Endothelial cell of umbilical vein (primary cell): ENCODE measurements at regions not wholly inside any gene's neighbourhood (a gene's known extent, or its start where the extent isn't known, plus 50 kb on each side); places are given as distances from the start of the nearest gene placed in this dataset.

ENCODE experiments used
- BruUV-seq: library from RNA; stranded (reverse); fragments of 400-500 nt; replicated peaks from 2 replicates; lab custom pipeline; 2021; lab: Mats Ljungman, UMichigan
- CTCF ChIA-PET: fragments of 300-600, 350-600 bp; sonication (Branson Sonifier 250); formaldehyde crosslinking; loops from one replicate; lab custom pipeline; 2021; ENCODE audit warnings: antibody characterized with exemption, inconsistent platforms; lab: Charles Lee
- POLR2A ChIA-PET: fragments of 300-600, 350-600 bp; sonication (Branson Sonifier 250); formaldehyde crosslinking; loops from one replicate; lab custom pipeline; 2021; ENCODE audit warnings: antibody characterized with exemption, inconsistent platforms; lab: Charles Lee
- DNase-seq: peaks from one replicate; pipeline ENCODE4 v3.0.0-alpha.2; 2011; ENCODE audit warnings: low read depth, low spot score
- FAIRE-seq: peaks from 2 replicates; lab custom pipeline; 2011; peaks lifted over from hg19 to GRCh38; lab: Jason Lieb, UNC
- H2AFZ ChIP-seq: 2 replicates; pipeline ENCODE4 v1.6.0; 2012; ENCODE audit warnings: low read depth, low read length, control low read depth, inconsistent platforms
- H3K27ac ChIP-seq: 2 replicates; pipeline ENCODE4 v1.5.1; 2011; ENCODE audit warnings: low read depth, mild to moderate bottlenecking, control low read depth, low read length, moderate library complexity; ENCODE audit not compliant: insufficient read depth
- H3K27me3 ChIP-seq, 2 experiments: 2 replicates each; pipeline versions ENCODE4 v1.6.0 to v1.6.1; 2011; ENCODE audit warnings: low read length in 2 of 2, mixed read lengths in 1 of 2; ENCODE audit not compliant: control insufficient read depth in 2 of 2, insufficient read depth in 2 of 2
- H3K36me3 ChIP-seq, 2 experiments: 2 replicates in 1 of 2; 3 replicates in 1 of 2; pipeline ENCODE4 v1.5.1; 2011; ENCODE audit warnings: low read length in 2 of 2, mild to moderate bottlenecking in 1 of 2, moderate library complexity in 1 of 2; ENCODE audit not compliant: control insufficient read depth in 2 of 2, insufficient read depth in 2 of 2; ENCODE audit errors: extremely low read depth in 1 of 2
- H3K4me1 ChIP-seq: 3 replicates; pipeline ENCODE4 v1.5.1; 2011; ENCODE audit warnings: mild to moderate bottlenecking, low read length; ENCODE audit not compliant: control insufficient read depth, insufficient read depth; ENCODE audit errors: extremely low read depth
- H3K4me2 ChIP-seq: 2 replicates; pipeline ENCODE4 v1.6.1; 2011; ENCODE audit warnings: low read length, control low read depth, mixed read lengths; ENCODE audit not compliant: insufficient read depth
- H3K4me3 ChIP-seq, 3 experiments: fragments of 200-600 bp in 1 of 3; sonication (generic), shearing (Covaris generic) in 1 of 3; replicated peaks in 1 of 3; 2 replicates each; pipeline ENCODE4 v1.5.1; 2011 to 2016; ENCODE audit warnings: control low read depth in 3 of 3, low read length in 3 of 3, mild to moderate bottlenecking in 2 of 3, inconsistent platforms in 1 of 3, low read depth in 1 of 3, moderate library complexity in 1 of 3; ENCODE audit not compliant: insufficient read depth in 1 of 3
- H3K79me2 ChIP-seq: 2 replicates; pipeline ENCODE4 v1.6.0; 2012; ENCODE audit warnings: low read length, inconsistent platforms; ENCODE audit not compliant: control insufficient read depth, insufficient read depth
- H3K9ac ChIP-seq: replicated peaks from 2 replicates; pipeline ENCODE3; 2011; ENCODE audit warnings: low read length, control low read depth; ENCODE audit not compliant: insufficient read depth; ENCODE audit errors: extremely low read depth
- H3K9me1 ChIP-seq: replicated peaks from 3 replicates; pipeline ENCODE4 v1.6.0; 2011; ENCODE audit warnings: mild to moderate bottlenecking, low read length; ENCODE audit not compliant: control insufficient read depth, insufficient read depth; ENCODE audit errors: extremely low read depth
- H3K9me3 ChIP-seq: replicated peaks from 2 replicates; pipeline ENCODE4 v1.5.1; 2012; ENCODE audit warnings: low read length, inconsistent platforms; ENCODE audit not compliant: control insufficient read depth, insufficient read depth
- H4K20me1 ChIP-seq: replicated peaks from 2 replicates; pipeline ENCODE3; 2011; ENCODE audit warnings: mild to moderate bottlenecking, low read length; ENCODE audit not compliant: control insufficient read depth, insufficient read depth; ENCODE audit errors: extremely low read depth
- EZH2 ChIP-seq: IDR thresholded peaks from 2 replicates; pipeline ENCODE4 v1.6.1; 2012; ENCODE audit warnings: borderline replicate concordance, low read depth, mild to moderate bottlenecking, moderate library complexity, low read length, inconsistent platforms; ENCODE audit not compliant: severe bottlenecking
- FOS ChIP-seq: IDR thresholded peaks from 2 replicates; pipeline ENCODE4 v1.6.1; 2011; ENCODE audit warnings: mild to moderate bottlenecking, low read length, moderate library complexity, borderline replicate concordance; ENCODE audit not compliant: insufficient read depth
- GATA2 ChIP-seq: IDR thresholded peaks from 2 replicates; pipeline ENCODE4 v1.7.0; 2011; ENCODE audit warnings: low read depth, mild to moderate bottlenecking, moderate library complexity, mixed read lengths, low read length; ENCODE audit not compliant: insufficient read length, insufficient read depth
- JUN ChIP-seq: IDR thresholded peaks from 2 replicates; pipeline ENCODE4 v1.6.1; 2011; ENCODE audit warnings: borderline replicate concordance, low read depth; ENCODE audit not compliant: insufficient read length, insufficient read depth
- MYC ChIP-seq: IDR thresholded peaks from one replicate; pipeline ENCODE4 v1.6.1; 2011; ENCODE audit warnings: mild to moderate bottlenecking, low read depth, low read length
- POLR2A ChIP-seq: IDR thresholded peaks from 2 replicates; pipeline ENCODE4 v1.6.1; 2012; ENCODE audit warnings: low read depth, mild to moderate bottlenecking, control low read depth, low read length
- POLR2AphosphoS5 ChIP-seq: IDR thresholded peaks from 2 replicates; pipeline ENCODE4 v1.6.1; 2012; ENCODE audit warnings: low read depth, mild to moderate bottlenecking, control low read depth, low read length, moderate library complexity; ENCODE audit not compliant: insufficient read depth
- dilution Hi-C: fragments of 300-500 bp; cut with MboI; formaldehyde crosslinking; loops from one replicate; pipeline ENCODE4 v1.15.0; 2019; ENCODE audit warnings: low sequenced_read_pairs; ENCODE audit not compliant: extremely low pct_ligation_motif_present
- intact Hi-C: fragments of 100-400 bp; cut with micrococcal nuclease; formaldehyde crosslinking; loops from one replicate; pipeline ENCODE4 v1.10.0; 2022
- TF ChIP-seq, protein P1 (sequence below): IDR thresholded peaks from 2 replicates; pipeline ENCODE4 v1.6.1; 2011; ENCODE audit not compliant: insufficient read depth, insufficient read length
- TF ChIP-seq, protein P2 (sequence below), 2 donors: IDR thresholded peaks; 1 replicate in 1 of 2; 2 replicates in 1 of 2; pipeline ENCODE4 v1.5.1; 2011; ENCODE audit warnings: low read length in 2 of 2, mild to moderate bottlenecking in 2 of 2, moderate library complexity in 2 of 2, control low read depth in 1 of 2, inconsistent platforms in 1 of 2, low read depth in 1 of 2; ENCODE audit not compliant: insufficient read depth in 1 of 2; ENCODE audit errors: extremely low read depth in 1 of 2

DNA sequence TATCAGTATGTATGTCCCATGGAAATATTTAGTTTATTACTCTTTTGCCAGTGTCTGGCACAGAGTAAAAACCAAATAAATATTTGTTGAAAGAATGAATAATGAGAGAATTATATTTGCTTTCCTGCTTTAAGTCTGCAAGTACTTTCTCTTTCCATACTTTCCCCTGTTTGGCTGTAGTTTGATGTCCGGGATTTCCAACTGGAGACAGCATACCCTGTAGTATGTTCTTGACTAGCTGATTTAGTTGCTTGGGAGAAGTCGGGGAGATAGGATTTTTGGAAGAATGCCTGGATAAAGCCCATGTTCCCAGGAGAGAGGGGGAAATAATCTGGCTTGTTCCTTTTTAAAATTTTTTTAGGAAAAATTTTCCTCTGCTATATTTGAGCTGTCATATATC is 516.1 kb downstream of the CCSER2 start:
- TF ChIP-seq EZH2: no peak
- TF ChIP-seq, protein P1, sequence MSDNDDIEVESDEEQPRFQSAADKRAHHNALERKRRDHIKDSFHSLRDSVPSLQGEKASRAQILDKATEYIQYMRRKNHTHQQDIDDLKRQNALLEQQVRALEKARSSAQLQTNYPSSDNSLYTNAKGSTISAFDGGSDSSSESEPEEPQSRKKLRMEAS: no peak
- TF ChIP-seq FOS: no peak
- no peak for TF ChIP-seq JUN
- TF ChIP-seq, protein P2, sequence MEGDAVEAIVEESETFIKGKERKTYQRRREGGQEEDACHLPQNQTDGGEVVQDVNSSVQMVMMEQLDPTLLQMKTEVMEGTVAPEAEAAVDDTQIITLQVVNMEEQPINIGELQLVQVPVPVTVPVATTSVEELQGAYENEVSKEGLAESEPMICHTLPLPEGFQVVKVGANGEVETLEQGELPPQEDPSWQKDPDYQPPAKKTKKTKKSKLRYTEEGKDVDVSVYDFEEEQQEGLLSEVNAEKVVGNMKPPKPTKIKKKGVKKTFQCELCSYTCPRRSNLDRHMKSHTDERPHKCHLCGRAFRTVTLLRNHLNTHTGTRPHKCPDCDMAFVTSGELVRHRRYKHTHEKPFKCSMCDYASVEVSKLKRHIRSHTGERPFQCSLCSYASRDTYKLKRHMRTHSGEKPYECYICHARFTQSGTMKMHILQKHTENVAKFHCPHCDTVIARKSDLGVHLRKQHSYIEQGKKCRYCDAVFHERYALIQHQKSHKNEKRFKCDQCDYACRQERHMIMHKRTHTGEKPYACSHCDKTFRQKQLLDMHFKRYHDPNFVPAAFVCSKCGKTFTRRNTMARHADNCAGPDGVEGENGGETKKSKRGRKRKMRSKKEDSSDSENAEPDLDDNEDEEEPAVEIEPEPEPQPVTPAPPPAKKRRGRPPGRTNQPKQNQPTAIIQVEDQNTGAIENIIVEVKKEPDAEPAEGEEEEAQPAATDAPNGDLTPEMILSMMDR (IDR thresholded peaks at IDR 0.05; ENCODE audit: extremely low read depth in 1 of 2, insufficient read depth in 1 of 2, low read depth in 1 of 2, low read length in 2 of 2): no peak
- TF ChIP-seq POLR2A: no peak
- no peak for TF ChIP-seq GATA2
- no peak for TF ChIP-seq MYC
- TF ChIP-seq POLR2AphosphoS5: no peak
- no TSS peak for BruUV-seq

More for the DNA sequence above, 516.1 kb downstream of the CCSER2 start:
- dilution Hi-C loops: no loop called here
- Histone ChIP-seq H3K4me3 (no peak overlapping the region), H3K9me3 (no peaks in the 10 kb centered on the region), H4K20me1 (no peaks in the 10 kb centered on the region), H2AFZ (no peak overlapping the region), H3K9me1 (no peaks in the 10 kb centered on the region), H3K9ac (no peak overlapping the region), H3K4me2 (no peak overlapping the region), H3K27ac (no peak overlapping the region), H3K36me3 (no peaks in the 10 kb centered on the region), H3K27me3 (no peaks in the 10 kb centered on the region), H3K4me1 (no peaks in the 10 kb centered on the region), H3K79me2 (no peaks in the 10 kb centered on the region)
- ChIA-PET CTCF (no interaction called here), POLR2A (no interaction called here)
- intact Hi-C loops: loop anchor here (10.0 kb wide), 1 partner anchor 1500 kb away; no protein-coding TSS in a partner anchor
- DNase-seq: no peak
- no peak for FAIRE-seq
